ENCODE measurements at regions not wholly inside any gene's neighbourhood (a gene's known extent, or its start where the extent isn't known, plus 50 kb on each side); places are given as distances from the start of the nearest gene placed in this dataset.

DNA sequence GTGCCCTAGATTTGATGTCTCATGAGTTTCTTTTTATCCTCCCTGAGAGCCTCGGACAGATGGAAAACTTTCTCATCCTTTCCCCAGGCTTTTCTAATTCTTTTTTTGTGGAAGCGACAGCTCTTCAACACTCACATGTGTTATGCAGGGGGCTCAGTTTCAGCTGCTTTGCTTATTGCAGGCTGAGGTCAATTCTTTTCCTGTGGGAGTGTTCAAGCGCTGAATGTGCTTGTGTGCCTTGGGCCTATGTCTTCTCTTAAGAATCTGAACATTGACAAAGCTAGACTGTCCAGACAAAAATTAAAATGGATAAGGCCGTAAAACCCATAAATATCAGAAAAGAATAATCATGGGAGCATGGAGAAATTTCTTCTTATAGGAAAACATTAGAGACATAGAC is 125.2 kb upstream of the STEAP4 start:
- H3K9ac ChIP-seq (replicated peaks; ENCODE audit: extremely low read depth, insufficient read depth, low read length) = no peak overlapping the region
- no peaks in the 10 kb centered on the region for H3K27me3 ChIP-seq (ENCODE audit: control insufficient read depth in 2 of 2, insufficient read depth in 2 of 2, low read length in 2 of 2)
- no peak for DNase-seq (ENCODE audit: low read depth, low spot score)
- no peak for TF ChIP-seq EZH2 (IDR thresholded peaks at IDR 0.05; ENCODE audit: borderline replicate concordance, low read depth, low read length, severe bottlenecking)
- TF ChIP-seq POLR2AphosphoS5 (IDR thresholded peaks at IDR 0.05; ENCODE audit: insufficient read depth, low read depth, low read length) = no peak
- TF ChIP-seq JUN (IDR thresholded peaks at IDR 0.05; ENCODE audit: borderline replicate concordance, insufficient read depth, insufficient read length, low read depth) = no peak
- no peak for TF ChIP-seq POLR2A (IDR thresholded peaks at IDR 0.05; ENCODE audit: low read depth, low read length)
- no peak for TF ChIP-seq FOS (IDR thresholded peaks at IDR 0.05; ENCODE audit: borderline replicate concordance, insufficient read depth, low read length)
- TF ChIP-seq GATA2 (IDR thresholded peaks at IDR 0.05; ENCODE audit: insufficient read depth, insufficient read length, low read depth, low read length) = no peak
- TF ChIP-seq, protein P1, sequence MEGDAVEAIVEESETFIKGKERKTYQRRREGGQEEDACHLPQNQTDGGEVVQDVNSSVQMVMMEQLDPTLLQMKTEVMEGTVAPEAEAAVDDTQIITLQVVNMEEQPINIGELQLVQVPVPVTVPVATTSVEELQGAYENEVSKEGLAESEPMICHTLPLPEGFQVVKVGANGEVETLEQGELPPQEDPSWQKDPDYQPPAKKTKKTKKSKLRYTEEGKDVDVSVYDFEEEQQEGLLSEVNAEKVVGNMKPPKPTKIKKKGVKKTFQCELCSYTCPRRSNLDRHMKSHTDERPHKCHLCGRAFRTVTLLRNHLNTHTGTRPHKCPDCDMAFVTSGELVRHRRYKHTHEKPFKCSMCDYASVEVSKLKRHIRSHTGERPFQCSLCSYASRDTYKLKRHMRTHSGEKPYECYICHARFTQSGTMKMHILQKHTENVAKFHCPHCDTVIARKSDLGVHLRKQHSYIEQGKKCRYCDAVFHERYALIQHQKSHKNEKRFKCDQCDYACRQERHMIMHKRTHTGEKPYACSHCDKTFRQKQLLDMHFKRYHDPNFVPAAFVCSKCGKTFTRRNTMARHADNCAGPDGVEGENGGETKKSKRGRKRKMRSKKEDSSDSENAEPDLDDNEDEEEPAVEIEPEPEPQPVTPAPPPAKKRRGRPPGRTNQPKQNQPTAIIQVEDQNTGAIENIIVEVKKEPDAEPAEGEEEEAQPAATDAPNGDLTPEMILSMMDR (IDR thresholded peaks at IDR 0.05; ENCODE audit: extremely low read depth in 1 of 2, insufficient read depth in 1 of 2, low read depth in 1 of 2, low read length in 2 of 2) = no peak
- no peak for TF ChIP-seq MYC (IDR thresholded peaks at IDR 0.05; ENCODE audit: low read depth, low read length)
- TF ChIP-seq, protein P2, sequence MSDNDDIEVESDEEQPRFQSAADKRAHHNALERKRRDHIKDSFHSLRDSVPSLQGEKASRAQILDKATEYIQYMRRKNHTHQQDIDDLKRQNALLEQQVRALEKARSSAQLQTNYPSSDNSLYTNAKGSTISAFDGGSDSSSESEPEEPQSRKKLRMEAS (IDR thresholded peaks at IDR 0.05; ENCODE audit: insufficient read depth, insufficient read length) = no peak
- ChIA-PET CTCF (no interaction called here), POLR2A (no interaction called here)
- no peaks in the 10 kb centered on the region for H3K9me3 ChIP-seq (replicated peaks; ENCODE audit: control insufficient read depth, insufficient read depth, low read length)
- no peak overlapping the region for H3K4me2 ChIP-seq (ENCODE audit: insufficient read depth, low read length)
- no peak overlapping the region for H3K27ac ChIP-seq (ENCODE audit: insufficient read depth, low read depth, low read length)
- H4K20me1 ChIP-seq (replicated peaks; ENCODE audit: control insufficient read depth, extremely low read depth, insufficient read depth, low read length) = no peaks in the 10 kb centered on the region
- no TSS peak for BruUV-seq (replicated peaks)
- no peak for FAIRE-seq
- no peak overlapping the region for H2AFZ ChIP-seq (ENCODE audit: low read depth, low read length)
- H3K4me3 ChIP-seq (replicated peaks in 1 of 3; ENCODE audit: insufficient read depth in 1 of 3, low read depth in 1 of 3, low read length in 3 of 3) = no peak overlapping the region
- H3K4me1 ChIP-seq (ENCODE audit: control insufficient read depth, extremely low read depth, insufficient read depth, low read length) = no peaks in the 10 kb centered on the region
- H3K79me2 ChIP-seq (ENCODE audit: control insufficient read depth, insufficient read depth, low read length) = no peaks in the 10 kb centered on the region
- no peaks in the 10 kb centered on the region for H3K9me1 ChIP-seq (replicated peaks; ENCODE audit: control insufficient read depth, extremely low read depth, insufficient read depth, low read length)
- H3K36me3 ChIP-seq (ENCODE audit: control insufficient read depth in 2 of 2, extremely low read depth in 1 of 2, insufficient read depth in 2 of 2, low read length in 2 of 2) = no peaks in the 10 kb centered on the region
- intact Hi-C loops (cut with micrococcal nuclease) (no loop called here), dilution Hi-C loops (cut with MboI; ENCODE audit: extremely low pct_ligation_motif_present, low sequenced_read_pairs) (no loop called here)
